ENCODE measurements at regions not wholly inside any gene's neighbourhood (a gene's known extent, or its start where the extent isn't known, plus 50 kb on each side); places are given as distances from the start of the nearest gene placed in this dataset.
"Not testable (repeated sequence)": the region's sequence is repeated elsewhere in the genome, so short reads cannot be mapped to it uniquely, and the experiment has no call there.

GRCh38 chr20:48040491-48040890 is 255.2 kb upstream of the SULF2 start:
- H3K27me3 ChIP-seq, result peaks cover 0 to 8% (median 0%) of the 10 kb centered on the region in 9 donors
- no peaks in the 10 kb centered on the region for H3K9me3 ChIP-seq
- TF ChIP-seq POLR2A (IDR thresholded peaks at IDR 0.05) (no peak), CTCF (IDR thresholded peaks at IDR 0.05) (no peak)
- no peak overlapping the region for H3K4me3 ChIP-seq
- ATAC-seq, result no peak
- no peak for DNase-seq
- H3K4me1 ChIP-seq, result no peaks in the 10 kb centered on the region
- H3K27ac ChIP-seq, result no peak overlapping the region
- intact Hi-C loops (cut with DNase I), result no loop called here
- H3K36me3 ChIP-seq, result no peaks in the 10 kb centered on the region
- WGBS, 4 donors, result 91 to 94% (median 94%) methylated on average over 6 of the region's 6 CpGs

- no peak for DNase-seq
- no peak overlapping the region for H3K4me3 ChIP-seq
- H3K9me3 ChIP-seq, result no peaks in the 10 kb centered on the region
- no peaks in the 10 kb centered on the region for H3K4me1 ChIP-seq
- H3K36me3 ChIP-seq, result no peaks in the 10 kb centered on the region
- no peak for TF ChIP-seq POLR2A (IDR thresholded peaks at IDR 0.05)
- TF ChIP-seq CTCF (IDR thresholded peaks at IDR 0.05), result no peak
- ATAC-seq, result no peak
- no peak overlapping the region for H3K27ac ChIP-seq
- peaks cover 0 to 8% (median 0%) of the 10 kb centered on the region in 9 donors for H3K27me3 ChIP-seq
- intact Hi-C loops (cut with DNase I), result no loop called here
- 78 to 84% (median 83%) methylated on average over 7 of the region's 7 CpGs for WGBS, 4 donors
Measured at GRCh38 chr20:48040051-48040450, 254.8 kb upstream of the SULF2 start.

- Histone ChIP-seq H3K4me1 (no peaks in the 10 kb centered on the region), H3K9me3 (no peaks in the 10 kb centered on the region), H3K36me3 (no peaks in the 10 kb centered on the region), H3K4me3 (no peak overlapping the region), H3K27me3 (peaks cover 0 to 7% (median 0%) of the 10 kb centered on the region in 9 donors), H3K27ac (no peak overlapping the region)
- ATAC-seq (no peak), DNase-seq (no peak)
- intact Hi-C loops (cut with DNase I), result no loop called here
- TF ChIP-seq CTCF (IDR thresholded peaks at IDR 0.05) (no peak), POLR2A (IDR thresholded peaks at IDR 0.05) (no peak)
- 98 to 100% (median 99%) methylated on average over 2 of the region's 2 CpGs for WGBS, 4 donors
Measured at GRCh38 chr20:48039514-48039913, 254.2 kb upstream of the SULF2 start.

- H3K27ac ChIP-seq, result no peak overlapping the region
- DNase-seq, result no peak
- no peak for ATAC-seq
- no peak overlapping the region for H3K4me3 ChIP-seq
- intact Hi-C loops (cut with DNase I), result no loop called here
- H3K4me1 ChIP-seq, result no peaks in the 10 kb centered on the region
- no peaks in the 10 kb centered on the region for H3K9me3 ChIP-seq
- no peaks in the 10 kb centered on the region for H3K36me3 ChIP-seq
- no peak for TF ChIP-seq CTCF (IDR thresholded peaks at IDR 0.05)
- TF ChIP-seq POLR2A (IDR thresholded peaks at IDR 0.05), result no peak
- 86 to 91% (median 88%) methylated on average over 7 of the region's 7 CpGs for WGBS, 4 donors
- H3K27me3 ChIP-seq, result peaks cover 0 to 7% (median 0%) of the 10 kb centered on the region in 9 donors
Measured at GRCh38 chr20:48038713-48039112, 253.4 kb upstream of the SULF2 start.

- H3K9me3 ChIP-seq; intact Hi-C loops (cut with DNase I); H3K4me1 ChIP-seq; H3K27ac ChIP-seq; H3K27me3 ChIP-seq; H3K4me3 ChIP-seq; DNase-seq; H3K36me3 ChIP-seq; ATAC-seq: not testable (repeated sequence)
- 77 to 96% (median 83%) methylated on average over 7 of the region's 7 CpGs for WGBS, 4 donors
Measured at GRCh38 chr20:48037798-48038197, 252.5 kb upstream of the SULF2 start.
